Left ventricle myocardium inferior (tissue), 1 donor: ENCODE measurements at regions not wholly inside any gene's neighbourhood (a gene's known extent, or its start where the extent isn't known, plus 50 kb on each side); places are given as distances from the start of the nearest gene placed in this dataset.

Source experiments
- DNase-seq: peaks from one replicate; pipeline ENCODE4 v3.0.0-alpha.2; 2020
- H3K27ac ChIP-seq: fragments of 200-600 bp; replicated peaks from 2 replicates; pipeline ENCODE4 v1.8.0; 2021
- H3K27me3 ChIP-seq: fragments of 200-600 bp; 2 replicates; pipeline ENCODE4 v1.8.0; 2021; ENCODE audit warnings: low read depth
- H3K36me3 ChIP-seq: fragments of 200-600 bp; 2 replicates; pipeline ENCODE4 v1.8.0; 2021
- H3K4me1 ChIP-seq: fragments of 200-600 bp; 2 replicates; pipeline ENCODE4 v1.8.0; 2021
- H3K4me3 ChIP-seq: fragments of 200-600 bp; 2 replicates; pipeline ENCODE4 v1.8.0; 2021; ENCODE audit warnings: mild to moderate bottlenecking, moderate library complexity
- H3K9me3 ChIP-seq: fragments of 200-600 bp; replicated peaks from 2 replicates; pipeline ENCODE4 v1.8.0; 2021
- CTCF ChIP-seq: fragments of 200-600 bp; IDR thresholded peaks from 2 replicates; pipeline ENCODE4 v1.8.0; 2021; ENCODE audit warnings: antibody characterized with exemption, mild to moderate bottlenecking, borderline replicate concordance
- intact Hi-C: fragments of 100-400 bp; cut with micrococcal nuclease; formaldehyde crosslinking; loops from one replicate; pipeline ENCODE4 v1.11.0; 2022
- donor health status: DM: no; HTN: yes; CAD: no; lungs with severe emphysema.

DNA sequence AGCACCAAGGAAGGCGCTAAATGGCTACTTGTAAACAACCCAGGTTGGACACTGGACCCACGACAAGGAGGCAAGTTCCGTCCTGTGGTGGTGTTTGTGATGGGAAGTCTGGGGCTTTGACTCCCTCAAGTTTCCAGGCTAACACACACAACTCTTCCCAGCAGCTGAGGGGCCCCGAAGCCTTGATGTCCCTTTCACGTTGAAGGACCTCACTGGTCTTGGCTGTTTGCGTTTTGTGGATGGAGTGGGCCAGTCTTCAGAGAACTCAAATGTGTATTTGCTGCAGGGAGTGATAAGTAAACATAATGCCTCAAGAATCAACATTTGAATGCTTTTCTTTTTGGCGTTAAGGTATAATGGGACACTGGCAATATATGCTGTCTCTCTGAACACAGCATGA, 199.2 kb downstream of the TM9SF2 start:
- intact Hi-C loops: no loop called here
- Histone ChIP-seq H3K4me3 (no peak overlapping the region), H3K9me3 (no peaks in the 10 kb centered on the region), H3K27ac (no peak overlapping the region), H3K36me3 (no peaks in the 10 kb centered on the region), H3K27me3 (no peaks in the 10 kb centered on the region), H3K4me1 (no peaks in the 10 kb centered on the region)
- TF ChIP-seq CTCF: no peak
- DNase-seq: no peak

DNA sequence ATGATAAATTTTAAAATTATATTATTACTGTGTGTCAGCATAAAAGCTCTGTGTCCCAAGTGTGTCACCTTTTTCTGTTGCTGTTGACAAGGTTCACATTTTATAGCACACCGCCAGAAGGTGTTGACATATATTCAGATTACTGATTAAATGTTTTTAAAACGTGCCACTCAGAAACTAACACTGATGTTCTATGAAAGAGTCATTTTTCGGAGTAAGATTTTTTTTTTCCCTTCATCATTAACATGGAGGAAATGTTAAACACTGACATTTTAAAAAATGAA, 197.5 kb downstream of the TM9SF2 start:
- no peak for DNase-seq
- no peaks in the 10 kb centered on the region for H3K36me3 ChIP-seq
- no peak overlapping the region for H3K27ac ChIP-seq
- no peaks in the 10 kb centered on the region for H3K27me3 ChIP-seq
- H3K4me1 ChIP-seq: no peaks in the 10 kb centered on the region
- H3K4me3 ChIP-seq: no peak overlapping the region
- H3K9me3 ChIP-seq: no peaks in the 10 kb centered on the region
- intact Hi-C loops: no loop called here
- TF ChIP-seq CTCF: no peak

DNA sequence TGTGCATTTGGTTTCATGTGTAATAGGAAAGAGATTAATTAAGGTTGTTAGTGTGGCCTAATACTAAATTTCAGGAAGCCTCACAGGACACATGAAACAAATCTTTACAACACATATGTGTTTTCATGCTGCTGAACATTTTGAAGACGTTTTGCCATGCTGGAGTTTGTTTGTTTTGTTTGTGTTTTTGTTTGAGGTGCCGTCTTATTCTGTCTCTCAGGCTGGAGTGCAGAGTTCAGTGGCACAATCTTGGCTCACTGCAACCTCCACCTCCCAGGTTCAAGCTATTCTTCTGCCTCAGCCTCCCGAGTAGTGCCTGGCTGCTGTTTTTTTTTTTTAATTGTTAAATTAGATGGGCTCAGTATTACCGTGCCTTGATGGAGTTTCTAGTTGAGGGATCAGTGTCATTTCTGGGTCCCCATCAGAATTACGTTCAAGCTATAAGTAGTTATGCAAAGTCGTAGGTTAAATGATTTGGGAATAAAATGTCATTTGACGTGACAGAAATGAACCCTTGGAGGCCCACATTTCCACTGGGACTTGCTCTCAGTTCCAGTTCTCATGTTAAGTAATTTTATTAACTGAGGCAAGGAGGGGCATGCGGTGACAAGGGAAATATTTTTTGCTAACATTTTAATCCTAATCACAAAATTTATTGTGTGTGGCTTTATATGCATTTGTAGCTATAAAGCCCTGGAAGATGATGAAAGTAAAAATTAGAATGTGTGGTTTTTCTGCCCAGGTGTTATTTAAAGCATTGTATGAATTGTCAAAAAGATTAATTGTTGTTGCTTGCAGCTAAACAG, 196.9 kb downstream of the TM9SF2 start:
- TF ChIP-seq CTCF: no peak
- no peak overlapping the region for H3K4me3 ChIP-seq
- H3K36me3 ChIP-seq: no peaks in the 10 kb centered on the region
- no peak overlapping the region for H3K27ac ChIP-seq
- DNase-seq: no peak
- H3K4me1 ChIP-seq: no peaks in the 10 kb centered on the region
- intact Hi-C loops: no loop called here
- H3K27me3 ChIP-seq: no peaks in the 10 kb centered on the region
- H3K9me3 ChIP-seq: no peaks in the 10 kb centered on the region

DNA sequence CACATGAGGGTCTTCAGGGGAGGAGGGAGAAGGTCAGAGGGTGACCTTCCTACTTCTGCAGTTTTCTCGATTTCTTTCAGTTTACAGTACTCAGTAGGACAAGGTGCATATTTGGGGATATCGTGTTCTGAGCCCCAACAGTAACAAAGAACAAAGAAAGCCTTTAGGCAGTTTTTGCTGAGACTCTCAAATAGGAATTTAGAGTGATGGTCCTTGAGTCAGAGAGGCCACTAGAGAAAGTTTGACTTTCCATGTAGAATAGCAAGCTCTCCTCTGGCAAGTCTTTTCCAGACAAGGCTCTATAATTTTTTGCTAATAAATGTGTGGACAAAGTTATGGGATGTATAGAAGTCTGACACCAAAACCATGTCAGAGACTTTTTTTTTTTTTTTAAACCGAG, 194.6 kb downstream of the TM9SF2 start:
- H3K9me3 ChIP-seq: no peaks in the 10 kb centered on the region
- no peaks in the 10 kb centered on the region for H3K4me1 ChIP-seq
- no peak overlapping the region for H3K4me3 ChIP-seq
- H3K27me3 ChIP-seq: no peaks in the 10 kb centered on the region
- TF ChIP-seq CTCF: no peak
- no peak overlapping the region for H3K27ac ChIP-seq
- H3K36me3 ChIP-seq: no peaks in the 10 kb centered on the region
- DNase-seq: no peak
- intact Hi-C loops: no loop called here

GRCh38 chr13:99693852-99694611, 192.8 kb downstream of the TM9SF2 start:
- no peak for DNase-seq
- TF ChIP-seq CTCF: no peak
- Histone ChIP-seq H3K9me3 (no peaks in the 10 kb centered on the region), H3K36me3 (no peaks in the 10 kb centered on the region), H3K27ac (no peak overlapping the region), H3K4me3 (no peak overlapping the region), H3K4me1 (no peaks in the 10 kb centered on the region), H3K27me3 (no peaks in the 10 kb centered on the region)
- intact Hi-C loops: no loop called here
